H1 (cell line): ENCODE measurements at regions not wholly inside any gene's neighbourhood (a gene's known extent, or its start where the extent isn't known, plus 50 kb on each side); places are given as distances from the start of the nearest gene placed in this dataset.

Source experiments
- CTCF ChIA-PET: fragments of 300-600 bp; sonication (Branson Sonifier 250); formaldehyde crosslinking; loops from one replicate; lab custom pipeline; 2021; ENCODE audit not compliant: partially characterized antibody; lab: Charles Lee
- POLR2A ChIA-PET: fragments of 300-600 bp; sonication (Branson Sonifier 250); formaldehyde crosslinking; loops from one replicate; lab custom pipeline; 2021; ENCODE audit warnings: inconsistent platforms; ENCODE audit not compliant: partially characterized antibody; lab: Charles Lee
- DNase-seq, 2 experiments: peaks; one replicate each; pipeline versions ENCODE4 v3.0.0 to v3.0.0-alpha.2; 2010 to 2022; ENCODE audit warnings: low spot score in 2 of 2, low read depth in 1 of 2, mixed read lengths in 1 of 2
- FAIRE-seq: peaks from 2 replicates; lab custom pipeline; 2011; peaks lifted over from hg19 to GRCh38; lab: Jason Lieb, UNC
- H2AFZ ChIP-seq: 2 replicates; pipeline ENCODE4 v1.8.1; 2012; ENCODE audit warnings: low read length, inconsistent platforms
- H2AK5ac ChIP-seq: 2 replicates; pipeline ENCODE4 v1.6.1; 2013; ENCODE audit warnings: low read depth, low read length
- H2BK120ac ChIP-seq: replicated peaks from 2 replicates; pipeline ENCODE3; 2013; ENCODE audit warnings: low read depth, low read length, inconsistent platforms
- H2BK12ac ChIP-seq: 2 replicates; pipeline ENCODE4 v1.6.1; 2013; ENCODE audit warnings: low read depth, low read length
- H2BK15ac ChIP-seq: 2 replicates; pipeline ENCODE4 v1.6.1; 2013; ENCODE audit warnings: low read length
- H2BK20ac ChIP-seq: 2 replicates; pipeline ENCODE4 v1.6.1; 2013; ENCODE audit warnings: low read length
- H2BK5ac ChIP-seq: 2 replicates; pipeline ENCODE4 v1.6.1; 2013; ENCODE audit warnings: low read depth, low read length
- H3K14ac ChIP-seq: 2 replicates; pipeline ENCODE4 v1.6.1; 2013; ENCODE audit warnings: inconsistent platforms; ENCODE audit not compliant: insufficient read length
- H3K18ac ChIP-seq: 2 replicates; pipeline ENCODE4 v1.6.1; 2013; ENCODE audit warnings: low read length; ENCODE audit errors: extremely low read depth
- H3K23ac ChIP-seq: 2 replicates; pipeline ENCODE4 v1.6.1; 2013; ENCODE audit warnings: inconsistent platforms; ENCODE audit not compliant: insufficient read length
- H3K23me2 ChIP-seq: 2 replicates; pipeline ENCODE4 v1.6.1; 2013; ENCODE audit warnings: low read depth, low read length
- H3K27ac ChIP-seq: 2 replicates; pipeline ENCODE4 v1.6.1; 2011; ENCODE audit warnings: low read depth, low read length, inconsistent platforms
- H3K27me3 ChIP-seq, 4 experiments: replicated peaks in 1 of 4; 1 replicate in 1 of 4; 2 replicates in 3 of 4; pipeline versions ENCODE4 v1.6.1 to v1.8.1; 2011 to 2013; ENCODE audit warnings: low read length in 3 of 4, mild to moderate bottlenecking in 3 of 4, inconsistent platforms in 2 of 4, mixed read lengths in 2 of 4, moderate library complexity in 1 of 4; ENCODE audit not compliant: control insufficient read depth in 3 of 4, insufficient read depth in 3 of 4; ENCODE audit errors: extremely low read depth in 1 of 4
- H3K36me3 ChIP-seq, 4 experiments: 2 replicates each; pipeline versions ENCODE4 v1.6.1 to v1.8.1; 2011 to 2013; ENCODE audit warnings: mild to moderate bottlenecking in 4 of 4, low read length in 3 of 4, moderate library complexity in 2 of 4, control low read depth in 1 of 4, inconsistent platforms in 1 of 4; ENCODE audit not compliant: insufficient read depth in 4 of 4, control insufficient read depth in 2 of 4
- H3K4ac ChIP-seq: replicated peaks from 2 replicates; pipeline ENCODE3; 2013; ENCODE audit warnings: low read length, low read depth, mixed read lengths, inconsistent platforms; ENCODE audit not compliant: insufficient read length
- H3K4me1 ChIP-seq, 4 experiments: replicated peaks in 1 of 4; 1 replicate in 1 of 4; 2 replicates in 3 of 4; pipeline versions ENCODE4 v1.6.1 to v1.8.1; 2011 to 2013; ENCODE audit warnings: low read length in 3 of 4, inconsistent platforms in 2 of 4, mixed read lengths in 1 of 4; ENCODE audit not compliant: insufficient read depth in 4 of 4, control insufficient read depth in 3 of 4
- H3K4me2 ChIP-seq, 2 experiments: 2 replicates each; pipeline versions ENCODE4 v1.6.1 to v1.8.1; 2011 to 2013; ENCODE audit warnings: low read depth in 2 of 2, low read length in 2 of 2, control low read depth in 1 of 2, inconsistent platforms in 1 of 2, mild to moderate bottlenecking in 1 of 2; ENCODE audit not compliant: insufficient read depth in 1 of 2
- H3K4me3 ChIP-seq, 4 experiments: fragments of 200-600, 300-600 bp in 1 of 4; sonication (generic), shearing (Covaris generic), sonication (Bioruptor Twin) in 1 of 4; 2 replicates each; pipeline versions ENCODE4 v1.5.1 to v1.8.1; 2011 to 2016; ENCODE audit warnings: low read length in 4 of 4, low read depth in 3 of 4, control low read depth in 2 of 4, inconsistent platforms in 2 of 4, mild to moderate bottlenecking in 2 of 4, mixed read lengths in 1 of 4, moderate library complexity in 1 of 4; ENCODE audit not compliant: insufficient read depth in 2 of 4; ENCODE audit errors: extremely low read depth in 1 of 4
- H3K56ac ChIP-seq: replicated peaks from 2 replicates; pipeline ENCODE3; 2013; ENCODE audit warnings: low read depth, mild to moderate bottlenecking, mixed read lengths, low read length, inconsistent platforms; ENCODE audit not compliant: insufficient read length
- H3K79me1 ChIP-seq: 2 replicates; pipeline ENCODE4 v1.6.1; 2013; ENCODE audit warnings: low read depth, low read length, control low read depth
- H3K79me2 ChIP-seq, 2 experiments: 2 replicates each; pipeline versions ENCODE4 v1.6.1 to v1.8.1; 2012 to 2013; ENCODE audit warnings: low read length in 2 of 2, mild to moderate bottlenecking in 2 of 2, inconsistent platforms in 1 of 2; ENCODE audit not compliant: insufficient read depth in 2 of 2, control insufficient read depth in 1 of 2
- H3K9ac ChIP-seq, 4 experiments: replicated peaks in 1 of 4; 1 replicate in 1 of 4; 2 replicates in 3 of 4; pipeline versions ENCODE4 v1.6.1 to v1.8.1; 2011 to 2013; ENCODE audit warnings: low read depth in 3 of 4, low read length in 3 of 4, control low read depth in 2 of 4, mild to moderate bottlenecking in 2 of 4, moderate library complexity in 2 of 4, inconsistent platforms in 1 of 4; ENCODE audit errors: extremely low read depth in 1 of 4
- H3K9me3 ChIP-seq, 2 experiments: 2 replicates each; pipeline versions ENCODE4 v1.6.1 to v1.8.1; 2012 to 2013; ENCODE audit warnings: mild to moderate bottlenecking in 2 of 2, moderate library complexity in 2 of 2, control low read depth in 1 of 2, inconsistent platforms in 1 of 2, low read depth in 1 of 2, low read length in 1 of 2, mixed read lengths in 1 of 2; ENCODE audit not compliant: insufficient read depth in 2 of 2
- H4K20me1 ChIP-seq, 2 experiments: replicated peaks in 1 of 2; 2 replicates each; pipeline versions ENCODE3 to v1.8.1; 2011 to 2013; ENCODE audit warnings: inconsistent platforms in 2 of 2, low read length in 2 of 2, mild to moderate bottlenecking in 1 of 2; ENCODE audit not compliant: insufficient read depth in 2 of 2, control insufficient read depth in 1 of 2
- H4K5ac ChIP-seq: 2 replicates; pipeline ENCODE4 v1.6.1; 2013; ENCODE audit warnings: low read length, low read depth, mixed read lengths, inconsistent platforms; ENCODE audit not compliant: insufficient read length
- H4K8ac ChIP-seq: 2 replicates; pipeline ENCODE4 v1.8.0; 2013; ENCODE audit warnings: mild to moderate bottlenecking, moderate library complexity, low read length, inconsistent platforms; ENCODE audit not compliant: insufficient read depth; ENCODE audit errors: extremely low read depth
- H4K91ac ChIP-seq: replicated peaks from 2 replicates; pipeline ENCODE3; 2013; ENCODE audit warnings: low read length, mixed read lengths, inconsistent platforms; ENCODE audit not compliant: insufficient read length
- CBX8 ChIP-seq: fragments of 300-800, 300-1000 bp; sonication (generic); IDR thresholded peaks from 2 replicates; pipeline ENCODE4 v1.7.1; 2016; ENCODE audit warnings: low read depth, low read length, borderline replicate concordance
- CHD2 ChIP-seq: IDR thresholded peaks from 2 replicates; pipeline ENCODE4 v1.6.1; 2012; ENCODE audit warnings: low read length, improper control_type of control experiment
- NRF1 ChIP-seq: IDR thresholded peaks from 2 replicates; pipeline ENCODE4 v1.6.1; 2011; ENCODE audit warnings: mild to moderate bottlenecking, low read depth, low read length, improper control_type of control experiment
- POLR2A ChIP-seq, 2 experiments: IDR thresholded peaks; 1 replicate in 1 of 2; 2 replicates in 1 of 2; pipeline ENCODE4 v1.6.1; 2011; ENCODE audit warnings: low read depth in 2 of 2, low read length in 2 of 2, mild to moderate bottlenecking in 2 of 2; ENCODE audit errors: control extremely low read depth in 1 of 2
- POU5F1 ChIP-seq: IDR thresholded peaks from 2 replicates; pipeline ENCODE4 v1.6.1; 2011; ENCODE audit warnings: low read depth, mild to moderate bottlenecking, low read length, moderate library complexity
- RBBP5 ChIP-seq: IDR thresholded peaks from 2 replicates; pipeline ENCODE4 v1.7.1; 2012; ENCODE audit warnings: low read depth, mild to moderate bottlenecking, inconsistent platforms, low read length, moderate library complexity, borderline replicate concordance
- RFX5 ChIP-seq: IDR thresholded peaks from 2 replicates; pipeline ENCODE4 v1.6.1; 2011; ENCODE audit warnings: low read depth, low read length, improper control_type of control experiment, borderline replicate concordance
- SP2 ChIP-seq: IDR thresholded peaks from 2 replicates; pipeline ENCODE4 v1.6.1; 2012; ENCODE audit warnings: mild to moderate bottlenecking, low read length, inconsistent platforms
- TAF7 ChIP-seq: optimal IDR thresholded peaks from 2 replicates; pipeline ENCODE3; 2011; ENCODE audit warnings: low read depth, mild to moderate bottlenecking, inconsistent platforms, low read length, moderate library complexity, borderline replicate concordance
- TEAD4 ChIP-seq: IDR thresholded peaks from 2 replicates; pipeline ENCODE4 v1.6.1; 2012; ENCODE audit warnings: low read depth, low read length, inconsistent platforms, mixed read lengths
- YY1 ChIP-seq: IDR thresholded peaks from 2 replicates; pipeline ENCODE4 v1.6.1; 2011; ENCODE audit warnings: low read depth, mild to moderate bottlenecking, low read length
- ZNF274 ChIP-seq: IDR thresholded peaks from 2 replicates; pipeline ENCODE4 v1.7.0; 2012; ENCODE audit warnings: low read length, borderline replicate concordance; ENCODE audit errors: extremely low read depth
- WGBS, 2 experiments: shearing (Covaris generic) in 1 of 2; methylation state at CpG; one replicate each; pipeline versions ENCODE4 v1.1.6 to v1.1.7; 2013 to 2015; ENCODE audit warnings: low lambda C conversion rate in 2 of 2, mixed read lengths in 2 of 2, inconsistent platforms in 1 of 2, low coverage in 1 of 2, missing lambda C conversion rate in 1 of 2; ENCODE audit not compliant: insufficient replicate concordance in 2 of 2, insufficient coverage in 1 of 2, insufficient read length in 1 of 2; ENCODE audit errors: extremely low coverage in 1 of 2, missing lambda C conversion rate in 1 of 2; 5-methylcytosine and 5-hydroxymethylcytosine counted together
- TF ChIP-seq, protein P1 (sequence below): IDR thresholded peaks from 2 replicates; pipeline ENCODE4 v1.6.1; 2012; ENCODE audit warnings: inconsistent platforms
- TF ChIP-seq, protein P2 (sequence below): IDR thresholded peaks from 2 replicates; pipeline ENCODE4 v1.6.1; 2012; ENCODE audit warnings: low read length, inconsistent platforms

DNA sequence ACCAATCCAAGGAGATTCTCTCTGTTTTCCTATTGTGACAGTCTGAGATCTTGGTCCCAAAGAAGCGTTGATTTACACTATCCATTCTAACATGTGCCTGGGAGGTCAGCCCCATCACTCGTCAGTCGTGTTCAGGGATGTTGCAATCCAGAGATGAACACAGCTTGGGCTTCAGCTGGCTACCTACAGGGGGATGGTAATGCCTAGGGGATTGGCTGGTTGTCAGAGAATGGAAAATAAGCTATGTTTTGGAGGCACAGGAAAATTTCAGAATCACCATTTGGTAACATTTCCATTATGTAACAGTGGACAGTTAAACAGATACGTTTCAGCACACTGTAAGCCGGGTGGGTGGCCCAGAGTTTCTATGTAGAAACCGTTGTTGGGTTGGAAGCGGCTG, 147.1 kb upstream of the RALGAPA2 start:
- Histone ChIP-seq H2AK5ac (no peak overlapping the region), H4K20me1 (no peaks in the 10 kb centered on the region), H3K27me3 (no peaks in the 10 kb centered on the region), H3K79me1 (no peaks in the 10 kb centered on the region), H3K4me1 (no peaks in the 10 kb centered on the region; a peak in 1 of 7 replicates), H2BK20ac (no peak overlapping the region), H2BK5ac (no peak overlapping the region), H3K27ac (no peak overlapping the region), H3K56ac (no peak overlapping the region), H3K36me3 (no peaks in the 10 kb centered on the region), H3K4me2 (no peak overlapping the region), H3K14ac (no peak overlapping the region), H3K4me3 (no peak overlapping the region), H3K9ac (no peak overlapping the region), H2BK12ac (no peak overlapping the region), H4K91ac (no peak overlapping the region), H2BK120ac (no peak overlapping the region), H4K5ac (no peak overlapping the region), H3K9me3 (no peaks in the 10 kb centered on the region), H2AFZ (no peak overlapping the region), H4K8ac (no peak overlapping the region; the same call in 1 of the 2 replicates), H3K18ac (no peak overlapping the region), H3K23ac (no peak overlapping the region), H3K4ac (no peak overlapping the region), H3K79me2 (no peaks in the 10 kb centered on the region), H2BK15ac (no peak overlapping the region), H3K23me2 (no peaks in the 10 kb centered on the region)
- CTCF ChIA-PET: interaction anchor here (0.6 to 7.8 kb wide), 48 partner anchors 9 to 833 kb away, joined by 3 to 67 read pairs (median 5); no protein-coding TSS in a partner anchor
- no peak for FAIRE-seq
- 80% methylated on average over 7 of the region's 7 CpGs; no CpG with 5 or more reads in 1 of the 2 experiments for WGBS, 2 experiments
- no peak for DNase-seq
- POLR2A ChIA-PET: no interaction called here
- TF ChIP-seq ZNF274 (no peak), TEAD4 (no peak), SP2 (no peak), CHD2 (no peak), TAF7 (no peak), RBBP5 (no peak), RFX5 (no peak), NRF1 (no peak), CBX8 (no peak), YY1 (no peak), POLR2A (IDR thresholded peaks at IDR 0.05; ENCODE audit: control extremely low read depth in 1 of 2, low read depth in 2 of 2, low read length in 2 of 2) (no peak), POU5F1 (no peak)
- TF ChIP-seq, protein P1, sequence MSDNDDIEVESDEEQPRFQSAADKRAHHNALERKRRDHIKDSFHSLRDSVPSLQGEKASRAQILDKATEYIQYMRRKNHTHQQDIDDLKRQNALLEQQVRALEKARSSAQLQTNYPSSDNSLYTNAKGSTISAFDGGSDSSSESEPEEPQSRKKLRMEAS: no peak
- TF ChIP-seq, protein P2, sequence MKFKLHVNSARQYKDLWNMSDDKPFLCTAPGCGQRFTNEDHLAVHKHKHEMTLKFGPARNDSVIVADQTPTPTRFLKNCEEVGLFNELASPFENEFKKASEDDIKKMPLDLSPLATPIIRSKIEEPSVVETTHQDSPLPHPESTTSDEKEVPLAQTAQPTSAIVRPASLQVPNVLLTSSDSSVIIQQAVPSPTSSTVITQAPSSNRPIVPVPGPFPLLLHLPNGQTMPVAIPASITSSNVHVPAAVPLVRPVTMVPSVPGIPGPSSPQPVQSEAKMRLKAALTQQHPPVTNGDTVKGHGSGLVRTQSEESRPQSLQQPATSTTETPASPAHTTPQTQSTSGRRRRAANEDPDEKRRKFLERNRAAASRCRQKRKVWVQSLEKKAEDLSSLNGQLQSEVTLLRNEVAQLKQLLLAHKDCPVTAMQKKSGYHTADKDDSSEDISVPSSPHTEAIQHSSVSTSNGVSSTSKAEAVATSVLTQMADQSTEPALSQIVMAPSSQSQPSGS: no peak
